22Rv1 (cell line): ENCODE measurements at regions not wholly inside any gene's neighbourhood (a gene's known extent, or its start where the extent isn't known, plus 50 kb on each side); places are given as distances from the start of the nearest gene placed in this dataset.

Source experiments
- H3K27ac ChIP-seq: fragments of 450-650 bp; 2 replicates; pipeline ENCODE4 v1.5.1; 2017
- CTCF ChIP-seq: fragments of 450-650 bp; IDR thresholded peaks from 2 replicates; pipeline ENCODE4 v1.5.1; 2017; ENCODE audit warnings: mild to moderate bottlenecking
- ZFX ChIP-seq: fragments of 450-650 bp; IDR thresholded peaks from 2 replicates; pipeline ENCODE4 v1.6.1; 2017; ENCODE audit warnings: antibody characterized with exemption, borderline replicate concordance

- H3K27ac ChIP-seq = no peak overlapping the region
- TF ChIP-seq ZFX = no peak
- TF ChIP-seq CTCF = no peak
Measured at GRCh38 chr2:57834666-57835065, 211.9 kb upstream of the VRK2 start.

- no peak overlapping the region for H3K27ac ChIP-seq
- TF ChIP-seq CTCF (no peak), ZFX (no peak)
Measured at GRCh38 chr2:57842531-57842930, 204.1 kb upstream of the VRK2 start.

GRCh38 chr2:57843158-57843557 lies 203.4 kb upstream of the VRK2 start:
- H3K27ac ChIP-seq = no peak overlapping the region
- TF ChIP-seq CTCF (no peak), ZFX (no peak)

GRCh38 chr2:57848723-57849122 lies 197.9 kb upstream of the VRK2 start:
- no peak for TF ChIP-seq CTCF
- TF ChIP-seq ZFX = no peak
- no peak overlapping the region for H3K27ac ChIP-seq

GRCh38 chr2:57849843-57850242 lies 196.8 kb upstream of the VRK2 start:
- TF ChIP-seq ZFX (no peak), CTCF (no peak)
- no peak overlapping the region for H3K27ac ChIP-seq

GRCh38 chr2:57850415-57851130 lies 196.0 kb upstream of the VRK2 start:
- H3K27ac ChIP-seq = no peak overlapping the region
- TF ChIP-seq ZFX (no peak), CTCF (no peak)

GRCh38 chr2:57855212-57855611 lies 191.4 kb upstream of the VRK2 start:
- no peak overlapping the region for H3K27ac ChIP-seq

More at GRCh38 chr2:57855212-57855611, 191.4 kb upstream of the VRK2 start:
- TF ChIP-seq ZFX (no peak), CTCF (no peak)
